ENCODE measurements at regions not wholly inside any gene's neighbourhood (a gene's known extent, or its start where the extent isn't known, plus 50 kb on each side); places are given as distances from the start of the nearest gene placed in this dataset.
A peak's percentile ranks its signal among the peaks of the same experiment; 100 is the strongest.
"Not testable (repeated sequence)": the region's sequence is repeated elsewhere in the genome, so short reads cannot be mapped to it uniquely, and the experiment has no call there.

GRCh38 chr7:26074919-26075318, 77.1 kb upstream of the NFE2L3 start:
- no peak for DNase-seq (ENCODE audit: low read depth in 2 of 2)

DNA sequence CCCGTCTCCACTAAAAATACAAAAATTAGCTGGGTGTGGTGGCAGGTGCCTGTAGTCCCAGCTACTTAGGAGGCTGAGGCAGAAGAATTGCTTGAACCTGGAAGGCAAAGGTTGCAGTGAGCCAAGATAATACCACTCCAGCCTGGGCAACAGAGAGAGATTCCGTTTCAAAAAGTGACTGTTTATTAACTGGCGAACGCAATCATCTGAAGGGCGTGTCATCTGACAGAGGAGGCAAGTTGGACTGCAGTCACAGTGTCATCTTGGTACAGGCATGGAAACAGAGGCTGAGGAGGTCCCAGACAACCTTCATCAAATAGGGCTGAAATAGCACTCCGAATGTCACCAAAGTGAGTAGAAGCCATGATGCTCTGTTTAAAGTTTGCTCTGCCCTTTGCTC, 75.3 kb upstream of the NFE2L3 start:
- no peak for DNase-seq (ENCODE audit: low read depth in 2 of 2)

DNA sequence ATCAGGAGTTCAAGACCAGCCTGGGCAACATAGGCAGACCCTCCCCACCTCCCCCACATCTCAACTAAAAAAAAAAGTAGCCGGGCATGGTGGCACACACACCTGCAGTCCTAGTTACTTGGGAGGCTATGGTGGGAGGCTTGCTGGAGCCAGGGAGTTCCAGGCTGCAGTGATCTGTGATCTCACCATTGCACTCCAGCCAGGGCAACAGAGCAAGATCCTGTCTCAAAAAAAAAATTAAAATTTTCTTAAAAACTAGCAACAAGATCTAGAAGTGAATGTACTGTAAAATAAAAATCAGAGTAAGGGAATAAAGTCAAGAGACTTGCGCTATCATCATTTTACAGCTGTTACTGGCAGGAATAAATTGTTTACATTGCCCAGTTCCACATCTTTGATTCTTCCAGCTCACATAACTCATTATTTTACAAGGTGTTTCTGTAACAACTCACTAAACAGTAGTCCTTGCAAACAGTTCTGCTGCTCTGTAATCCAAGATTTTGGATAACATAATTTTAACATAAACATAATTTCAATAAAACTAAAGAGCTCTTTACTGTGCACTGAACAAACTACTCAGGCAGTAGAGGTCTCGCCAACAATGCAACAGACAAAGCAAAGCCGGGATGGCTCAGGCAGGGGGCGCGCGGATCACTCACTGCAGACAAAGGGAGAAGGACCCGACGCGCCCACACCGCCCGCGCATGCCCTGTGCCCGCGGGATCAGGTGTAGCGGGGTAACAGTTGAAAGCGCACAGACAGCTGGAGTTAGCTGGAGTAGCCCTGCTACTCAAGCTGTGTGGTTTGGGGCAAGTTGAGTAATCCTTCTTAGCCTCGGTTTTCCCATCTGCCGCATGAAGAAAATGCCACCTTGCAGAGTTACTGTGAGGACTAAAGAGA, 73.3 kb upstream of the NFE2L3 start:
- DNase-seq (ENCODE audit: low read depth in 2 of 2): peak; percentile 70 to 71

DNA sequence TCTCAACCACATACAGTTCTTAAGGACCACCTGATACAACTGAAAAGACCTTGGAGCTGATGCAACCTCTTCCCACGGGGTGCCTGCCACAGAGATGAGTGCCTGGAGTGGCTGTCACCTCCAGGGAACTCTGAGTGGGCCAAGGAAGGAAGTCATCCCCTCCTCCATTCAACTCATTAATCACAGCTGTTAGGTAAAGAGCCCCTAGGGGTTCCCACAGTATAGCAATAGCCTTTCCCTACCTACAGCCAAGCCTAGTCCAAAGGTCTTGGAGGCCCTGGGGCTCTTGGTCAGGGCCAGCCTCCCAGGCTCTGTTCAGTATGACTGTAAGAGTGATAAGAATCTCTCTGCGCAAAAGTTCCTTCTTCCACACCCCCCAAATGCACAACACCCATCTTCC, 70.4 kb upstream of the NFE2L3 start:
- DNase-seq (ENCODE audit: low read depth in 2 of 2): no peak

DNA sequence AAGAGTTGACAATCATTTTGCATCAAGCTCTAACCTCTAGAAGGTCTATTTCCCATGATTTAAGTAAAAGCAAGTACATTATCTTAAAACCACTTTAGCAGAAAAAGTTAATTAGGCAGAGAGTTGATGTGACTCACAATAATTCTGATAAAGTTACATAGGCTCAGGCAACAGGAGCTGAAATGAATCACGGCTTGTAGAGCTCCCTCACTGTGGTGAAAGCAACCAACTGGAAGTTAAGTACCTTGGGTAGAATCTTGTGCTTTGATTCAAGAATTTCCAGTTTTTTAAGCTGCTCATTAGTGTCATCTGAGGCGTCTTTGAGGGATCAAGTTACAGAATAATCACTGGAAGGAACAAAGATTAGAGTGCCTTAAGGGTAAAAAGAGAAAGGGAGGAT, 68.9 kb upstream of the NFE2L3 start:
- DNase-seq (ENCODE audit: low read depth in 2 of 2): no peak

DNA sequence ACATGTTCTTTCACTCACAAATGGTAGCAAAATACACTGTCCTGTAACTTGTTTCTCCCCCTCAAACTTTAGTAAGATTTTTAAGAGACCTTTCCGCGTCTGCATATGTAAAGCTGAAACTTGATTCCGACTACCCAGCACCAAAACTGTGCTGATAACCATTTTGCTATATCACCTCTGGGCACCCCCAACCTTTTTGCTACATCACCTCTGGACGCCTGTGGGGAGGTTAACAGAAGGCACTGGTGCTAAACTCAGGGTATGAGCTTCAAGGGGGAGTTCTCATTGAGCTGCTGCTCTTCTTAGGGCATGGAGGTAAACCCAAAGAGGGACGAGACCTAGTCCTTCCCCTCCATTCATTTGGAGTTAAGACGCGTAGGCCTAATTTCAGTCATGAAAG, 67.6 kb upstream of the NFE2L3 start:
- DNase-seq (ENCODE audit: low read depth in 2 of 2): no peak

DNA sequence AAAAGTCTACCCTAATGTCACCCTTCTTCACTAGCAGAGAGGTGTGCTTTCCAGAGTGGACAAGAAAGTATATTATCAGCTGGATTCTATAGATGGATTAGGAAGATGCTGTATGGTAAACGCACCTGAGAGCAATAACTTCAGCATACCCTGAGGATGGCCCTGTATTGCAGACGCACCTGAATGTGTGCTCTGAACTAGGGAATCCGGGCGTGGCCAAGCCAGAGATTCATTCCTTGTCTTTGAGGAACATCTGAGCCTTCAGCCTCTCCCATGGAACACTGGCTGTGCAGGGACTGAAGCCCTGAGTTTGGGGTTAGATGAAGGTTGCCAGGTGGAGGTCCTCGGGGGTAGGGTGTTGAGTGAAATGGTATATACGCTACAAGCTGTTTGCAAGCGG, 66.2 kb upstream of the NFE2L3 start:
- no peak for DNase-seq (ENCODE audit: low read depth in 2 of 2)

GRCh38 chr7:26087321-26088091, 64.5 kb upstream of the NFE2L3 start:
- no peak for DNase-seq (ENCODE audit: low read depth in 2 of 2)

GRCh38 chr7:26089469-26089868, 62.5 kb upstream of the NFE2L3 start:
- DNase-seq (ENCODE audit: low read depth in 2 of 2): not testable (repeated sequence)

DNA sequence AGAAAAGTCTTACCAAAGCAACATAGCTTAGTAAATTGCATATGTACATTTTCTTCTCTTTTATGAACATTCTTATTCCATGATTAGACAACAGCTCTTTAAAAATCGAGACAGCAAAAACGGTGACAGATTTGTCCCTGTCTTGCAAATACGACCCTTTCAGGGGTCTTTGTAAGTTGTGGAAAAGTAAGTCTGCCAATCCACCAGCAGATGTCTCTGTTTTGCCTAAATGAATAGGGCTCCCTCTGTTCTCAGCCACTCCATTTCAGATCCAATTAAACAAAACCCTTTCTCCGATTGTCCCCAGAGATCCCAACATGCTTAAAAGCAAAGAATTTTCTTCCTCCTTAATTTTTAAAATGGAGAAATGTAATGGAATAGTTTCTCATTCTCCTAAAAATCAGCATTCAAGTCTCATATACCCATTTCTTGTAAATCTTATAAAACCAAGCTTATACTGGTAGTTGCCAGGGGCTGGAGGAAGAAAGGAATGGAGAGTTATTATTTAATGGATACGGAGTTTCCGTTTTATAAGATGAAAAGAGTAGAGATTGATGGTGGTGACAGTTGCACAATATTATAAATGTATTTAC, 61.0 kb upstream of the NFE2L3 start:
- DNase-seq (ENCODE audit: low read depth in 2 of 2): no peak

DNA sequence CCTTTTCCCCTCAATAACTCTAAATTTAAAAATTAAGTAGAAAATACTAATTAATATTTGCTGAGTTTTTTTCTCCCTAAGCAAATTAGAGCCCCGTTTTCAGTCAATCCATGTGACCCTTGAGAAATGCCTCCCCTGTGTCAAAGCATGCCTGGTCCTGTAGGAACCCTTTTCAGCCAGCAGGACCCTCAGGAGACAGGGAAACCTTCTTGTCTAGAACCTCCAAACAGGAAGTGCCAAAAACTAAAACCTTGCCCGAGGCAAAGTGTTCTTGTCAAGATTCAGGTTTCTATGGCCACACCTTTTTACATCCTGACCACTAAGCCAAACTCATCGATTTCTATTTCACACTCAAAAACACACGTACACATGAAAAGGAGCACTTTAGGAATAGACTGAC, 60.1 kb upstream of the NFE2L3 start:
- DNase-seq (ENCODE audit: low read depth in 2 of 2): no peak

GRCh38 chr7:26093023-26093422, 59.0 kb upstream of the NFE2L3 start:
- no peak for DNase-seq (ENCODE audit: low read depth in 2 of 2)

GRCh38 chr7:26096136-26096535, 55.9 kb upstream of the NFE2L3 start:
- DNase-seq (ENCODE audit: low read depth in 2 of 2): no peak

DNA sequence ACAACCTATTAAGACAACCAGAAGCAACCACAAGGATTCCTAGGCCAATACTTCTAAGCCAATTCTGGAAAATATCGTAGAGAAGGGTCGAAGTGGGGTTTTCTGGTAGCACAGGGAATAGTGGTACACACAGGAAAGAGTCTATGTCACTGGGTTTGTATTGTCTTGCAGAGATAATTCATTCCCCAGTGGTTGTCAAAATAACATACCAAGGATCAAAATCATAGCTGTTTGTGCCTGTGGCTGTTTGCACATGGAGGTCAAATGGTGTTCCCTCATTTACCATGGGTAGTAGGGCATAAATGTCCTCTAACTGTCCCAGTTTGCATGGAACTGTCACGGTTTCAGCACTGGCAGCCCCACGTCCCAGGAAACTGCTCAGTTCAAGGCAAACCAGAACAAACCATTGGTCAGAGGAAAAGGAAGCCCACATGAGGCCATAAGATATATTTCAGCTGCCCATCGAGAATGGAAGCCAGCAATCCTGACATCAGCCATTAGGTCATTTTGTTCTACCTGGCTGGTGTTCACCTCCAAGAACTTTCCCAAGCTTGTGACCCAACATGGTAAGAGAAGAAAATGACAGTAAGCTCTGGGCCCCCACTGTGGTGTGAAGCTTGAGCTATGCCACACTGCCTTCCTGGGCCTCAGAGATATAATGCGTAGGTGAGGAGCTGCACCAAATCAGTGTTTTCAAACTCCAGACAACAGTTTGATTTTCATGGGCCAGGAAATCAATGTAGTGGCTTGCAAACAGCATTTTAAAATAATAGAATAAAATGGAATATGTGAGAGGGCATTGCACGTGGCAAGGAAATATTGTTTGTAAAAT, 53.9 kb upstream of the NFE2L3 start:
- no peak for DNase-seq (ENCODE audit: low read depth in 2 of 2)

DNA sequence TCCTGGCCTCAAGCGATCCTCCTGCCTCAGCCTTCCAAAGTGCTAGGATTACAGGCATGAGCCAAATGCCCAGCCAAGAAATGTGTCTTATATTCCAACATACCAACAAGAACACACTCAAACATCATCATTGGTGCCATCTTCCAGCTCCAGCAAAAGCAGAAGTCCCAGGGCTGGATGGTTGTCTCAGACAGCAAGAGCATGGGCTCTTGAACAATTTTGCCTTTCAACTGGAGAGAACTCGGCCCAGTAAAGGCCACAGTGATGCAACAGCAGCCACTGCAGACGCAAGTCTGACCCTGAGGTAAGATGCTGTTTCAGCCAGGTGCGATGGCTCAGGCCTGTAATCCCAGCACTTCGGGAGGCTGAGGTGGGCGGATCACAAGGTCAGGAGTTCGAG, 52.8 kb upstream of the NFE2L3 start:
- DNase-seq (ENCODE audit: low read depth in 2 of 2): no peak

- no peak for DNase-seq (ENCODE audit: low read depth in 2 of 2)
These were observed 51.3 kb upstream of the NFE2L3 start for GRCh38 chr7:26100406-26101339.

DNA sequence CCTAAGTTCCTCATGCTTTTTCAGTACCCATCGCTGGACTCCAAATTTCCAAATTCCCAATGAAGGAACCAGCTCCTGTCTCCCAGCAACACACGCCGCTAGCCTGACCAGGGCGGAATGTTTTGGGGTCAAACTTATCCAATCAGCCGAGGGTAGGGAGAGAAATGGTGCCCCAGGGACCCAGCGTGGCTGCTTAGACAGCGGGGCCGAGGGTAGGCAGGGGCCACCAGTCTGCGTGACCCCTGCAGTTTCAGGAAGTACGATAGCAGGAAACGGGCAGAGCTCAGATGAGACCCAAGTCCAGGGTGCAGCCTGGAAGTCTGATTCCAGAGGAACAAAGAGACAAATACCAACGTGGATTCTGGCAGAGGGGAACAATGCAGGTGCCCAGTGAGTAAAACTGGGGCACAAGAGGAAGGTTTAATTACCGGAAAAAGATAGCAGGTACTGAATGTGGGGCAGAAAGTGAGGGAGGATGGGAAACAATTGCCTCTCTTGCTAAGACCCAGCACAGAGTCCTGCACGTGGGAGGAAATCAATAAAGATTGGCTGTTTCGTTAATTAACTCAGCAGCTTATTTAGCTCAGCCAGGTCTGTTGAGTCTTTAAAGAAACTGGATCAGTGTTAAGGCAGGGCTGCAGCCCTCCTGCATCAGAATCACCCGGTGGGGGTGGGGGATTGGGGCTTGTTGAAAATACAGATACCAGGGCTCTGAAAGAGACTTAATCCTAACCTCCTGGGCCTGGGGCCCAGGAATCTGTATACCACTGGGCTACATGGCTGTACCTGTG, 50.4 kb upstream of the NFE2L3 start:
- DNase-seq (ENCODE audit: low read depth in 2 of 2): no peak

DNA sequence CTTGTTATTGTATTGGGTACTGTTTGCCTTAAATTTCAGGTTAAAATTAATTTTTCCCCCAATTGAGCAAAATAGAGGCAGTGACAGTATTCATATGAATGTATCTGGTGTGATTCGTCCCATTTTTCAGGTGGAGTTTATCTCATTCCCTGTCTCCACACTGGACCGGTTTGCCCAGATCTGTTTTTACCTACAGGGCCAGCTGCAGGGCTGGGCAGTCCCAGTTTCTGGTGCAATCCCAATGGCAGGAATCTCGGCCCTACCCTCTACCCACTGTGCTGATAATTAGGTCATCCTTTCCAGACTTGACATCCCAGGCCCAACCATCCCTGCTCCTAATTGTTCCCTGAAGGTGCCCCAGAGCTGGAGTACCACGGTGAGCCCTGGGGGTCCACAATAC, 49.8 kb upstream of the NFE2L3 start:
- DNase-seq (ENCODE audit: low read depth in 2 of 2): no peak

All from activated CD8-positive, alpha-beta memory T cell treated with anti-CD3 and anti-CD28 coated beads for 4 hours (primary cell).